Neural cell (in vitro differentiated cells): ENCODE measurements at regions not wholly inside any gene's neighbourhood (a gene's known extent, or its start where the extent isn't known, plus 50 kb on each side); places are given as distances from the start of the nearest gene placed in this dataset.
A peak's percentile ranks its signal among the peaks of the same experiment; 100 is the strongest.

ENCODE experiments used
- H2AFZ ChIP-seq: fragments of 200-600, 300-800 bp; sonication (generic), shearing (Covaris generic); 2 replicates; pipeline ENCODE4 v1.6.0; 2014; ENCODE audit warnings: low read depth, mild to moderate bottlenecking, antibody characterized with exemption, low read length, moderate library complexity
- H3F3A ChIP-seq: fragments of 200-600 bp; shearing (Covaris generic); 2 replicates; pipeline ENCODE4 v1.6.1; 2016; ENCODE audit warnings: mild to moderate bottlenecking, moderate library complexity, mixed read lengths, antibody characterized with exemption, low read length; ENCODE audit not compliant: insufficient read depth, poor library complexity, severe bottlenecking
- H3K27ac ChIP-seq: fragments of 200-600, 300-800 bp; sonication (generic), shearing (Covaris generic); 2 replicates; pipeline ENCODE4 v1.5.1; 2014; ENCODE audit warnings: mild to moderate bottlenecking, low read length, moderate library complexity
- H3K27me3 ChIP-seq: fragments of 300-800, 200-600 bp; sonication (generic), shearing (Covaris generic); 2 replicates; pipeline ENCODE4 v1.6.0; 2014; ENCODE audit warnings: mild to moderate bottlenecking, low read depth, low read length, moderate library complexity; ENCODE audit not compliant: insufficient read depth
- H3K36me3 ChIP-seq: fragments of 300-800, 200-600 bp; sonication (generic), shearing (Covaris generic); 2 replicates; pipeline ENCODE4 v1.5.1; 2014; ENCODE audit warnings: mild to moderate bottlenecking, antibody characterized with exemption, low read length, moderate library complexity; ENCODE audit not compliant: insufficient read depth
- H3K4me2 ChIP-seq: fragments of 300-800, 200-600 bp; sonication (generic), shearing (Covaris generic); 2 replicates; pipeline ENCODE4 v1.6.0; 2014; ENCODE audit warnings: mild to moderate bottlenecking, low read length
- H3K4me3 ChIP-seq: fragments of 300-800, 200-600 bp; sonication (generic), shearing (Covaris generic); 2 replicates; pipeline ENCODE4 v1.5.1; 2014; ENCODE audit warnings: mild to moderate bottlenecking, low read length, moderate library complexity
- H3K79me2 ChIP-seq: fragments of 200-600 bp; shearing (Covaris generic); replicated peaks from 2 replicates; pipeline ENCODE4 v1.6.0; 2014; ENCODE audit warnings: mild to moderate bottlenecking, low read length, moderate library complexity; ENCODE audit not compliant: insufficient read depth
- H3K9ac ChIP-seq: fragments of 300-800, 200-600 bp; sonication (generic), shearing (Covaris generic); 2 replicates; pipeline ENCODE4 v1.6.1; 2016; ENCODE audit warnings: mild to moderate bottlenecking, low read length, mixed read lengths
- H3K9me2 ChIP-seq: fragments of 200-600 bp; shearing (Covaris generic); 2 replicates; pipeline ENCODE4 v1.6.1; 2016; ENCODE audit warnings: mild to moderate bottlenecking, low read length, mixed read lengths; ENCODE audit not compliant: insufficient read depth
- H3K9me3 ChIP-seq: fragments of 200-600, 300-800 bp; sonication (generic), shearing (Covaris generic); 2 replicates; pipeline ENCODE4 v1.6.1; 2016; ENCODE audit warnings: mild to moderate bottlenecking, mixed run types, low read length, moderate library complexity, mixed read lengths
- H4K20me1 ChIP-seq: fragments of 200-600 bp; shearing (Covaris generic); 2 replicates; pipeline ENCODE4 v1.6.1; 2016; ENCODE audit warnings: mild to moderate bottlenecking, mixed run types; ENCODE audit not compliant: insufficient read depth
- EZH2 ChIP-seq: fragments of 200-600, 300-800 bp; shearing (Covaris generic), sonication (generic); IDR thresholded peaks from 2 replicates; pipeline ENCODE4 v1.6.1; 2014; ENCODE audit warnings: antibody characterized with exemption, low read length, borderline replicate concordance, mild to moderate bottlenecking; ENCODE audit not compliant: insufficient read depth, poor library complexity, severe bottlenecking
- MXI1 ChIP-seq: fragments of 450-650 bp; conservative IDR thresholded peaks from 2 replicates; pipeline ENCODE4 v1.6.1; 2014; ENCODE audit warnings: antibody characterized with exemption, mild to moderate bottlenecking; ENCODE audit not compliant: poor library complexity, severe bottlenecking
- POLR2AphosphoS5 ChIP-seq: IDR thresholded peaks from 2 replicates; pipeline ENCODE4 v1.6.1; 2012
- RAD21 ChIP-seq: fragments of 450-650 bp; conservative IDR thresholded peaks from 2 replicates; pipeline ENCODE4 v1.6.1; 2014; ENCODE audit warnings: antibody characterized with exemption, mild to moderate bottlenecking, moderate library complexity
- SMC3 ChIP-seq: fragments of 450-650 bp; conservative IDR thresholded peaks from 2 replicates; pipeline ENCODE4 v1.6.1; 2014; ENCODE audit warnings: antibody characterized with exemption, mild to moderate bottlenecking, moderate library complexity; ENCODE audit not compliant: poor library complexity
- TAF1 ChIP-seq: IDR thresholded peaks from 2 replicates; pipeline ENCODE4 v1.6.1; 2012; ENCODE audit warnings: low read depth
- TF ChIP-seq, protein P1 (sequence below): IDR thresholded peaks from 2 replicates; pipeline ENCODE4 v1.6.1; 2012; ENCODE audit warnings: borderline replicate concordance
- TF ChIP-seq, protein P2 (sequence below): fragments of 450-650 bp; IDR thresholded peaks from 2 replicates; pipeline ENCODE4 v1.5.1; 2014; ENCODE audit warnings: antibody characterized with exemption, mild to moderate bottlenecking, moderate library complexity; ENCODE audit not compliant: poor library complexity, severe bottlenecking

DNA sequence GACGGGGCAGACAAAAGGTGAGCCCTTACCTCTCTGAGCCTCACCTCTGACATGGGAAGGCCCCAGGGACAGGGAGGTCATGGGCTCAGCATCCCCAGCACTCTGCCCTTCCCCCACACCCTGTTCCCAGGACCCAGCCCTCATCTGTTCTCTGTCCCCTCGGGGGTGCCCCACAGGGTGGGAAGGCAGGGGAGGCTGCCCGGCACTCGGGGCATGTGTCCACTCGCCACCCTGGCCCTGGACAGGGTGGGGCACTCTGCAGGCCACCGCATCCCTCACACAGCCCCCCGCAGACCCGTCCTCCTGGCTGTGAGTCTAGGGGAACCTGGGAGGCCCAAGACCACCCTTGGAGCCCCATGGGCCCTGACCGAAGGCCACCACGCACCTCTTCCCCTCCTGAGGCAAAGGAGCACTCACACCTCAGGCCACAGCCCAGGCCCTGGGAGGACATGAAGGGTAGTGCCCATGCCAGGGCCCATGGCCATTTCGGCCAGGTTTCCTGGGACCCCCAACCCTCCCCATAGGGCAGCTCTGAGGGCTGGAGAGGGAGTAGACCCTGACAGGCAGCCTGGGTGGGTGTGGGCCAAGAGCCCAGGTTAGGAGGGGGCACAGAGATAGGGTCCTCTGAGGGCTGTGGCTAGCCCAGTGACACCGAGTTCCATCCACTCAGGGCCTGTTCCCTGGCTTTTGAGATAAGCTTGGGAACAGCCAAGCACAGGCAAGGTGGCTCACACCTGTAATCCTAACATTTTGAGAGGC, 193.1 kb downstream of the IGLL1 start:
- H3K27me3 ChIP-seq: no peaks in the 10 kb centered on the region
- no peak overlapping the region for H3K9ac ChIP-seq
- TF ChIP-seq, protein P1, sequence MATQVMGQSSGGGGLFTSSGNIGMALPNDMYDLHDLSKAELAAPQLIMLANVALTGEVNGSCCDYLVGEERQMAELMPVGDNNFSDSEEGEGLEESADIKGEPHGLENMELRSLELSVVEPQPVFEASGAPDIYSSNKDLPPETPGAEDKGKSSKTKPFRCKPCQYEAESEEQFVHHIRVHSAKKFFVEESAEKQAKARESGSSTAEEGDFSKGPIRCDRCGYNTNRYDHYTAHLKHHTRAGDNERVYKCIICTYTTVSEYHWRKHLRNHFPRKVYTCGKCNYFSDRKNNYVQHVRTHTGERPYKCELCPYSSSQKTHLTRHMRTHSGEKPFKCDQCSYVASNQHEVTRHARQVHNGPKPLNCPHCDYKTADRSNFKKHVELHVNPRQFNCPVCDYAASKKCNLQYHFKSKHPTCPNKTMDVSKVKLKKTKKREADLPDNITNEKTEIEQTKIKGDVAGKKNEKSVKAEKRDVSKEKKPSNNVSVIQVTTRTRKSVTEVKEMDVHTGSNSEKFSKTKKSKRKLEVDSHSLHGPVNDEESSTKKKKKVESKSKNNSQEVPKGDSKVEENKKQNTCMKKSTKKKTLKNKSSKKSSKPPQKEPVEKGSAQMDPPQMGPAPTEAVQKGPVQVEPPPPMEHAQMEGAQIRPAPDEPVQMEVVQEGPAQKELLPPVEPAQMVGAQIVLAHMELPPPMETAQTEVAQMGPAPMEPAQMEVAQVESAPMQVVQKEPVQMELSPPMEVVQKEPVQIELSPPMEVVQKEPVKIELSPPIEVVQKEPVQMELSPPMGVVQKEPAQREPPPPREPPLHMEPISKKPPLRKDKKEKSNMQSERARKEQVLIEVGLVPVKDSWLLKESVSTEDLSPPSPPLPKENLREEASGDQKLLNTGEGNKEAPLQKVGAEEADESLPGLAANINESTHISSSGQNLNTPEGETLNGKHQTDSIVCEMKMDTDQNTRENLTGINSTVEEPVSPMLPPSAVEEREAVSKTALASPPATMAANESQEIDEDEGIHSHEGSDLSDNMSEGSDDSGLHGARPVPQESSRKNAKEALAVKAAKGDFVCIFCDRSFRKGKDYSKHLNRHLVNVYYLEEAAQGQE: no peak
- no peak for TF ChIP-seq POLR2AphosphoS5
- TF ChIP-seq EZH2: no peak
- TF ChIP-seq TAF1: no peak
- TF ChIP-seq SMC3: no peak
- no peak for TF ChIP-seq MXI1
- H3K4me2 ChIP-seq: no peak overlapping the region
- H2AFZ ChIP-seq: no peak overlapping the region
- no peak overlapping the region for H3K4me3 ChIP-seq
- H3K27ac ChIP-seq: no peak overlapping the region
- H3K79me2 ChIP-seq: no peaks in the 10 kb centered on the region
- no peaks in the 10 kb centered on the region for H4K20me1 ChIP-seq
- no peaks in the 10 kb centered on the region for H3K9me2 ChIP-seq
- no peaks in the 10 kb centered on the region for H3F3A ChIP-seq
- no peaks in the 10 kb centered on the region for H3K36me3 ChIP-seq
- H3K9me3 ChIP-seq: no peaks in the 10 kb centered on the region

DNA sequence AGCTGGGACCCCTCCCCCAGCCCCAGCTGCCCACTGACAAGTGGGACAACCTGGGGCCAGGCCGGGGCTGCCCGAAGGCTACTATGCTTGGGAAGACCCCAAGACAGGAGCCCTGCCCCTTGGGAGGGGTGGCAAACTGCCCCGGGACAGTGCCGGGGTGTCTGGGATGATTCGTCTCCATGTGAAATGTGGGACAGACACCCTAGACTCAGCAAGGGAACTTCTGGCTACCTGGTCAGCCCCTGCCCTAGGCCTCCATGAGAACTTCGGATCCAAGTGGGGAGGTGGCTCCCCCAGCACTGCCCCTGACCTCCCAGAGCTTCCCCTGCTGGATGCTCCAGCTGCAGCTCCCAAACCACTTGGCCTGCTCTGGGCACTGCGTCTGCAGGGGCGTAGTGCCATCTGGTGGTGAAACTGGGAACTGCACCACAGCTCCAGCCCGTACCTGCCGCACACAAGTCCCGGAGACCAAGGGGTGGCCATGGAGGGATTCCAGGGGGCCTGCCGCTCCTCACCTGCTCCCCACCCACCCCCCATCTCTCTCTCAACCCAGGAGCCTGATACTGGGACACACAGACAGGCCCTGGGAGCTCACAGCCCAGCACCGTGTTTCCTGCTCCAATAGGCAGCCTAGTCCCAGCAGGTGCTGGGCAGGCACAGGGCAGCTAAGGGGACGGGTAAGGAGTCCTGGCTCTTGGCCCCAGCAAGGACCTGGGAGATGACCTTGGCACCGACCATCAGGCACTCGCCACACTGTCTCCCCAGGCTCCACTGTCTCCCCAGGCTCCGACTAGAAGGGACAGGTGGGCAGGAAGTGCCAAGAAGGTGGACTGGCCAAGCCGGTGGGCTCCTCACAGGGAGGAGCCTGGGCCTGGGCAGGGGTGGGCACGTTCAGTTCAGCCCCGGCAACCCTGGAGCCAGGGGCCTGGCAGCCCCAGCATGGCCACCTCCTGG, 194.1 kb downstream of the IGLL1 start:
- Histone ChIP-seq H3F3A (no peaks in the 10 kb centered on the region), H3K79me2 (no peaks in the 10 kb centered on the region), H3K27ac (no peak overlapping the region), H3K9ac (no peak overlapping the region), H3K9me2 (no peaks in the 10 kb centered on the region), H3K9me3 (no peaks in the 10 kb centered on the region), H3K36me3 (no peaks in the 10 kb centered on the region), H4K20me1 (no peaks in the 10 kb centered on the region), H3K4me2 (no peak overlapping the region), H2AFZ (no peak overlapping the region), H3K4me3 (no peak overlapping the region), H3K27me3 (no peaks in the 10 kb centered on the region)
- no peak for TF ChIP-seq MXI1
- TF ChIP-seq, protein P1: no peak
- TF ChIP-seq SMC3: peak; percentile 96
- peak; percentile 94 for TF ChIP-seq RAD21
- TF ChIP-seq, protein P2, sequence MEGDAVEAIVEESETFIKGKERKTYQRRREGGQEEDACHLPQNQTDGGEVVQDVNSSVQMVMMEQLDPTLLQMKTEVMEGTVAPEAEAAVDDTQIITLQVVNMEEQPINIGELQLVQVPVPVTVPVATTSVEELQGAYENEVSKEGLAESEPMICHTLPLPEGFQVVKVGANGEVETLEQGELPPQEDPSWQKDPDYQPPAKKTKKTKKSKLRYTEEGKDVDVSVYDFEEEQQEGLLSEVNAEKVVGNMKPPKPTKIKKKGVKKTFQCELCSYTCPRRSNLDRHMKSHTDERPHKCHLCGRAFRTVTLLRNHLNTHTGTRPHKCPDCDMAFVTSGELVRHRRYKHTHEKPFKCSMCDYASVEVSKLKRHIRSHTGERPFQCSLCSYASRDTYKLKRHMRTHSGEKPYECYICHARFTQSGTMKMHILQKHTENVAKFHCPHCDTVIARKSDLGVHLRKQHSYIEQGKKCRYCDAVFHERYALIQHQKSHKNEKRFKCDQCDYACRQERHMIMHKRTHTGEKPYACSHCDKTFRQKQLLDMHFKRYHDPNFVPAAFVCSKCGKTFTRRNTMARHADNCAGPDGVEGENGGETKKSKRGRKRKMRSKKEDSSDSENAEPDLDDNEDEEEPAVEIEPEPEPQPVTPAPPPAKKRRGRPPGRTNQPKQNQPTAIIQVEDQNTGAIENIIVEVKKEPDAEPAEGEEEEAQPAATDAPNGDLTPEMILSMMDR: peak; percentile 98
- TF ChIP-seq TAF1: no peak
